HG03025 (cell line): ENCODE measurements at regions not wholly inside any gene's neighbourhood (a gene's known extent, or its start where the extent isn't known, plus 50 kb on each side); places are given as distances from the start of the nearest gene placed in this dataset.

ENCODE experiments used
- ATAC-seq: cut with Tn5 transposase; IDR thresholded peaks from one replicate; pipeline ENCODE4 v1.9.1; 2021; ENCODE audit warnings: mild to moderate bottlenecking, moderate library complexity; ENCODE audit not compliant: unreplicated experiment, low FRiP score

GRCh38 chr2:139216435-139216834 is 436.2 kb upstream of the NXPH2 start:
- no peak for ATAC-seq

DNA sequence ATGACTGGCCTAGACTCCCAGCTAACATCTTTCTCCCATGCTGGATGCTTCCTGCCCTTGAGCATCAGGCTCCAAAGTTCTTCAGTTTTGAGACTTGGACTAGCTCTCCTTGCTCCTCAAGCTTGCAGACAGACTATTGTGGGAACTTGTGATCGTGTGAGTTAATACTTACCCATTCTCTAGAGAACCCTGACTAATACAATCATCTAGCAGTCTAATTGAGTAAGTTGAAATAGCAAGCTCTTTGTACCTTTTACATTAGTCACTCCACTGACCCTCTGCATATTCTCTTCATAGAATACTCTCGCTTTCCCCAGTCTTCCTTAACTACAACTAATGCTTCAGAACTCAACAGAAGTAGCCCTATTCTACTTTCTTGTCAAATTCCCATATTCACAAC is 434.6 kb upstream of the NXPH2 start:
- no peak for ATAC-seq

DNA sequence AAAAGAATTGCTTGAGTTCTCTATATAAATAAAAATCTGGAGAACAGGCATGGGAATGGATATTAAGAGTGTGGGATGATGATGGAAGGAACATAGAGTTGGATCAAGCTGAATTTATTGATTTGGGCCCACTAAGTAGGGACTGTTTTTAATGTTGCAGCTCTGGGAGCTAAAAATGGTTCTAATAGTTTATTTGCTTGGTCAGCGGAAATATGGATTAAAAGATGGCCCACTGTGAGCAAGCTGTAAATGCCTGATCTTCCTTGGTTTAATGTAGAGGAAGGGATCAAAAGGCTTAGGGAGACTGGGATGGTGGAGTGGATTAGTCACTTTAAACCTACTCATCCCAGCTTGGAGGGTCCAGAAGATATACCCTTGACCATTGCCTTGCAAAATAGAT is 429.4 kb upstream of the NXPH2 start:
- no peak for ATAC-seq

DNA sequence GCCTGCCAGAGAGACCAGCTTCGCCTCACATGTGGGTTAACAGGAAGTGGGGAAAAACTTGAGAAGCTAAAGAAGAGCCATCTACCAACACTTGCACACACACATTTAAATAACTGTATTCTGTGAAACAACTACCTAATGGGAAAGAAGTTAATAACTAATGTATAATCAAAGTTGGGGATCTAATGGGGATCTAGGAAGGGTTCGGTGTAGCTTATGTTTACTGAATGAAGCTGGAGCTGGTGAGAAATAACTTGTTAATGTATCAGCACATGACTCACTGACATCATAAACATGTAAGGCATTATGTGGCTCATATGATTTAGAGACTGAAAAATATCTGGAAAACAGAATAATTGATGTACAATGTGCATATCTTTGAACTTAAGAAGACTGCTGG is 421.3 kb upstream of the NXPH2 start:
- no peak for ATAC-seq

DNA sequence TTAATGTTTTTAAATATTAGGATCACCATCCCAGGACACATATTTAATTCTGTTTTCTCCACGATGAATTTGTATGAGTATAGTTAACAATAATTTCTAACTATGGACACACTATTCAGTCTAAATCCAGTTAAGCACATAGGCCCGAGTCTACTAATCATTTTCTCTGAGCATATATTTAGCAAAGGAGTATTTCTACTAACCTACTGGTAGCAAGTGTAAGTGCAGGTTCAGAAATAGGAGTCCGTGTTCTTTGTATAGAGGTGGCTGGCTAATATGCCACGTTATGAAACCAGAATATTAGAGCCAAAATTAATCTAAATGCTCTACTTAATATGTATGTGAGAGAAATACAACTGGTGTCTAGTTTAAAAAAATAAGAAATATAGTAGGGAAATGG is 416.6 kb upstream of the NXPH2 start:
- no peak for ATAC-seq

GRCh38 chr2:139194546-139194945 is 414.4 kb upstream of the NXPH2 start:
- ATAC-seq, result no peak

DNA sequence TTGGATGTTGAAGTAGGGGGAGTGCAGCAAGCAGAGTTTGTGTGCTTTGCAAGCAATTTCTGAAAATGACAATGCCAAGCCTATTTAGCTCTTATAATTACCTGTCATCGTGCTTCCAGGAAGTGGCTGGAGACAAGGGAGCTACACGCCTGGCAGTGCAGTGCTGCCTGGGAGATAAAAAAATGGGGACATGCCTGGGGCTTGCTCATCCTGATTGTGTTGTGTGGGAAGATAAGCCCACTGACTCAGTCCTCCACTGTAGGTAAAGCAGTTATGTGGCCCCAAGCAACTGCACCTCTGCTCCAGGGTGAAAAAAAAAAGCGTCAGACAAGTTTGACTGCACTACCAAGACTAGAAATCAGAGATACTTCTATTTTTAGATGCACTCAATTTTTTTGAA is 396.9 kb upstream of the NXPH2 start:
- ATAC-seq, result no peak

GRCh38 chr2:139175510-139175909 is 395.3 kb upstream of the NXPH2 start:
- ATAC-seq, result no peak

DNA sequence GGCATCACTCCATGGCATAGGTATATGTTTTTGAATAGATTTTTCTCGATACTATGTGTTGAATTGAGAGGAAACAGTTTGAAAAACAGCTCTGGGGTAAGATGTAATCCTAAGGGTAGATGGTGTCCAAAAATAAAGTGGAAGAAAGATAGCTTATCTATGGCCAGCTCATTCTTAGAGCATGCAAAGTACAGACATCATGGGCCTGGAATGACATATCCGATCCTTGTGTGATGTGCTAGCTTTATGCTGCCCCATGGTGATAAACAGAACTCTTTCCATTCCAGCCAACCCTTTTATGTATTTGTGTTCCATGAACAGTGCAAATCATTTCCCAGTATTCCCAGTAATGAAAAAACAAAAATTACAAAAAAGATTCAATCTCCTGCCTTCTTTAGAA is 390.2 kb upstream of the NXPH2 start:
- no peak for ATAC-seq

DNA sequence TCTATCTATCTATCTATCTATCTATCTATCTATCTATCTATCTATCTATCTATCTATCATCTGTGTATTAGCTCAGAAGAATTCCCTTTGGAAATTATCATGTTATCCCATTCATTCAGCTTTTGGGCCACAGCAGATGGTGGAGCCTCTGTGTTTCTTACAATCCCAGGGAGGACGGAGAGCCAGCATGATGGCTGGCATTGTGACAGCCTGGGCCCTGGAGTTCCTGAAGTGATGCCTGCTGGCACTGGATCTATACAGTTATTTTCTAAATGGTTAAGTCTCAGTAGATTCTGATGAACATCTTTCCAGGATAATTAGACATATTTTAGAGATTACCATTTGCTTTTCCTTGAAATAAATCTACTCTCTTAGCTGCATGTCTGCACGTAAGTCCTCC is 385.4 kb upstream of the NXPH2 start:
- ATAC-seq, result no peak

- ATAC-seq, result no peak
Observed at GRCh38 chr2:139165041-139165440, 384.9 kb upstream of the NXPH2 start.

DNA sequence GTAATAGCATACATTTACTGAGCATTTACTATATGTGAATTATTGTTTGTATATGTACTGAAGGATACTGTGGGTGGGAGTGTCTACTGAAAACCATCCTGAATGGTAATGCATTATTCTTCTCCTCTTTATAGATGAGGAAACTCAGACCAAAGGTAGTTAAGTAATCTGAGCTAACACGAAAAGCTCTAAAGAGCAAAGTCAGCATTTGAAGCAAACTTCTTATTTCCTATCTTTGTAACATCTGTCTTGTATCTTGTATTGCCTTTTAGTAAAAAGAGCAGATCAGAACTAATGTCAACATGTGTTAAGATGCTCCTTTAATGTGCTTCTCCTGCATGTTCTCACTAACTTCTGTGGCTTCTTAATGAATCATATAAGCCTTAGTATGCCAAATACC is 382.8 kb upstream of the NXPH2 start:
- no peak for ATAC-seq

- no peak for ATAC-seq
Observed at GRCh38 chr2:139162456-139162855, 382.3 kb upstream of the NXPH2 start.

GRCh38 chr2:139160836-139161235 is 380.6 kb upstream of the NXPH2 start:
- no peak for ATAC-seq

DNA sequence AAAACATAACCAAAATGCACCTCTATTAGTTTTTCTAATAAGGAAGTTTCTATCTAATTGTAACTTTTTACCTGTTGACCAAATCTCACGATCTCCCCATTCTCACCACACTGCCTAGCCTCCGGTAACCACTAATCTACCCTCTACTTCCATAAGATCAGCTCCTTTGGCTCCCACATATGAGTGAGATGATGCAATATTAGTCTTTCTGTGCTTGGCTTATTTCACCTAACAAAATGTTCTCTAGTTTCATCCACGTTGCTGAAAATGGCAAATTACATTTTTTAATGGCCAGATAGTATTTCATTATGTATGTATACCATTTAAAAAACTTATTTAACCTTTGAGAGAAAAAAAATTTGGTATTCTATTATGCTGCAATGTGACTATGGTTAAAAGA is 379.0 kb upstream of the NXPH2 start:
- ATAC-seq, result no peak

DNA sequence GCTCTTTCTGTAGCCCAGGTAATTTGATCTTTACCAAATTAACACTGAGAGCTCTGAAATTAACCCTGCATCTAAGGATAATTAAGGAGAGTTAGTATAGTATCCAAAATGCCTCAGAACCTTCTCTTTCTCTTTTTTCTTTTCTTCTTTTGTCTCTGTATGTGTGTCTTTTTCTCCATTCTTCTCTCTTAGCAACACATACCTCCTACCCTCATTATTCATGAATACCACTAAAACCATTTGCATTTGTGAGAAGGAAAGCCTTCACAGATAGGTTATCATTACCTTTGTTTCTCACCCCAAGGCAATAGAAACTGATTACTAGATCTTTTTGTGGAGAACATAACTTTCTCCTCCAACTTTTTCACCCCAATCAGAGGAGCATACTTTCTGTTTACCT is 376.5 kb upstream of the NXPH2 start:
- no peak for ATAC-seq

- ATAC-seq, result no peak
Observed at GRCh38 chr2:139155991-139156390, 375.8 kb upstream of the NXPH2 start.

DNA sequence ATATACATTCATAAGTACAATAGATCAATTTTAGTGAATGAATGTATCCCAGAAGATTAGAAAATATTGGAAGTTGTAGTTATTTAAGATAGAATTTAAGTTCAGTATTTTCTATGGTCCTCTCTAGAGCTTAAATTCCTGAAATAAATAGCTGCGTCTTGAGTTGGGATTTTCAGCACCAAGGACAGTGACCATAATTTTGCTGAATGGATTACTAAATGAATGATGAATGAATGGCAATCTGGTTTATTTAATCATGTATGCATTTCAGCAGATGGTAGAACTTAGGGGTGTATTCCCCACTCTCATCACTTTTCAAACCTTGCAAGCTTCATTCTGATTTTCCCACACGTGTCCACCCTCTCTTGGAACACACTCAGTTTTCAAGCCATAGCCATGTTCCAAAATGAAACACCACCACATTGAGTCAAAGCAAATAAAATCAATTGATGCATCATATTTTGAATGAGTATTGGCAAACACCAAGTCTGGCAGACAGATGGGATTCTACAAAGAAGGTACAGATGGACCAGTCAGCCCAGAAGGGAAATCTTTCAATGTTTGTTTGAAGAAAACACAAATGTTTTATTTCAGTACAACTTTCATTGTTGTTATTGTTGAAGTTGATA is 362.2 kb upstream of the NXPH2 start:
- ATAC-seq, result no peak

DNA sequence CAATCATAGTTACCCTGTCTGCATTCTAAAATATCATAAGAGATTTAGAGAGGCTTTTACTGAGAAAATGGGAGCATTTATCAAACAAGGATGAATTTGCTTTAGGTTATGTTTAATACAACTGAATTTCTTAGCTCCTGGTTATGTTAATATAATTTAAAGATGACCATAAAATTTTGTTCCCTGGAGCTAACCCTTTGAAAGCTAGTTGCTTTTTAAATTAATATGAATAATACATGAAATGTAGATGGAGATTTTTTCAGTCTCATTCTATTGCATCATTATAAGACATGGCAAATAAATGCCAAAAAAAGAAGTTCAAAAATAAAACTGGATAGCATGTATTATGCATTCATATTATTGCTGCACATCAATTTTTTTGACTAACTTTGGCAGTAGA is 344.1 kb upstream of the NXPH2 start:
- ATAC-seq, result no peak

DNA sequence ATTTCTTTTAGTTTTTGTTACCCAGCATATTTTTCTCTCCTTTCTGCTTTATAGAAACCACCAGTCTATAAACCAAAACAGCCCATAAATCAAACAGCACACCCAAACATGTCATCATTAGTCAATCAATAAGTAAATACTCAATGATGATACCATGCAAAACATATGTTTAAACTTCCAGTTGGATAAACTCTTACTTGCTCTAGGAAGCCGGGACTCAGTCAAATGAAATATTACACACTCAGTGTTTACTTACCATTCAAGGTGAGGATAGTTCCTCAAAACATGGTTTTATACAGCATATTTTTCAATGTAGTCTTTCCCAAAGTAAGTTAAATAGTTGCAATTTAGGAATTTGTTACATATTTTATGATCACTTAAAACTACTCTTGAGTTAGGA is 343.6 kb upstream of the NXPH2 start:
- ATAC-seq, result no peak

GRCh38 chr2:139122711-139123158 is 342.5 kb upstream of the NXPH2 start:
- ATAC-seq, result no peak

- no peak for ATAC-seq
Observed at GRCh38 chr2:139099721-139100120, 319.5 kb upstream of the NXPH2 start.

GRCh38 chr2:139098961-139099360 is 318.8 kb upstream of the NXPH2 start:
- no peak for ATAC-seq
